Mesodermal cell (in vitro differentiated cells): ENCODE measurements at regions not wholly inside any gene's neighbourhood (a gene's known extent, or its start where the extent isn't known, plus 50 kb on each side); places are given as distances from the start of the nearest gene placed in this dataset.

Source experiments
- H3K27ac ChIP-seq: 2 replicates; pipeline ENCODE4 v1.7.0; 2013; ENCODE audit warnings: mild to moderate bottlenecking, low read depth, low read length, moderate library complexity; ENCODE audit not compliant: severe bottlenecking
- H3K36me3 ChIP-seq: 2 replicates; pipeline ENCODE4 v1.7.1; 2013; ENCODE audit warnings: mild to moderate bottlenecking, low read length, moderate library complexity; ENCODE audit not compliant: control insufficient read depth, insufficient read depth
- H3K4me1 ChIP-seq: one replicate; pipeline ENCODE4 v1.7.1; 2013; ENCODE audit warnings: mild to moderate bottlenecking, low read length; ENCODE audit not compliant: insufficient read depth, control insufficient read depth, poor library complexity, severe bottlenecking
- H3K4me3 ChIP-seq: 2 replicates; pipeline ENCODE4 v1.7.0; 2013; ENCODE audit warnings: low read length, control low read depth, mild to moderate bottlenecking; ENCODE audit not compliant: insufficient read depth, poor library complexity, severe bottlenecking; ENCODE audit errors: extremely low read depth
- H3K9me3 ChIP-seq: 2 replicates; pipeline ENCODE4 v1.7.1; 2013; ENCODE audit warnings: mild to moderate bottlenecking, low read length, moderate library complexity; ENCODE audit not compliant: control insufficient read depth
- WGBS, 2 experiments: methylation state at CpG; one replicate each; pipeline ENCODE4 v1.1.5; 2013; ENCODE audit warnings: missing lambda C conversion rate in 2 of 2; ENCODE audit not compliant: insufficient coverage in 2 of 2; 5-methylcytosine and 5-hydroxymethylcytosine counted together

DNA sequence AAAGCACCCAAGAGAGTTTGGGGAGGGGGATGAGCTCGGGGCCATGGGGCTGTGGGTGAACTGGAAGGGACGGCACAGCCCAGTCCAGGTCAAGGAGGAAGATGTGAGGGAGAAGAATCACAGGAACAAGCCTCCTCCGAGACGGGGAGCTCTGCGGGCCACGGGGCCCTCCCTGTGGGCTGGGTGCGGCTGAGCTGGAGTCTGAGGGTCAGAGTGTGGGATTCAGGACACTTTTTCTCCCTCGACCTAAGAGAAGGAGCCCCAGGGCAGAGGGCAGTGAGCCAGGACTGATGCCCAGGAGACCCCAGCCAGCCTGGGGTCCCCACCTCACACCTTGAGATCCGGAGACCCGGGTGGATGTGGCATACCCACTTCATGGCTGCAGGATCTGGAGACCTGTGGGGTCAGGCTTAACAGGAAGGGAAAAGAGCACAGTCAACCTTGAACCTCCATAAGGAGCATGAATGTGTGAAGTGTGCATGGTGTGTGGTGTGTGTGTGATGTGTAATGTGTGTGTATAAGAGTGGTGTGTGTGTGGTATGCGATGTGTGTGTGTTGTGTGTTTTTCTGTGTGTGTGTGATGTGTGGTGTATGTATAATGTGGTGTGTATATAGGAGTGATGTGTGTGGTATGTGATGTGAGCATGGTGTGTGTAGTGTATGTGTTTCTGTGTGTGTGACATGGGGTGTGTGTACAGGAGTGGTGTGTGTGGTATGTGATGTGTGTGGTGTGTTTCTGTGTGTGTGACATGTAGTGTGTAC is 504.6 kb downstream of the BRD1 start:
- no peaks in the 10 kb centered on the region for H3K9me3 ChIP-seq
- 79 to 85% methylated on average over 11 of the region's 11 CpGs for WGBS, 2 experiments
- no peak overlapping the region for H3K4me3 ChIP-seq
- no peaks in the 10 kb centered on the region for H3K36me3 ChIP-seq
- no peak overlapping the region for H3K27ac ChIP-seq
- H3K4me1 ChIP-seq, result no peaks in the 10 kb centered on the region

DNA sequence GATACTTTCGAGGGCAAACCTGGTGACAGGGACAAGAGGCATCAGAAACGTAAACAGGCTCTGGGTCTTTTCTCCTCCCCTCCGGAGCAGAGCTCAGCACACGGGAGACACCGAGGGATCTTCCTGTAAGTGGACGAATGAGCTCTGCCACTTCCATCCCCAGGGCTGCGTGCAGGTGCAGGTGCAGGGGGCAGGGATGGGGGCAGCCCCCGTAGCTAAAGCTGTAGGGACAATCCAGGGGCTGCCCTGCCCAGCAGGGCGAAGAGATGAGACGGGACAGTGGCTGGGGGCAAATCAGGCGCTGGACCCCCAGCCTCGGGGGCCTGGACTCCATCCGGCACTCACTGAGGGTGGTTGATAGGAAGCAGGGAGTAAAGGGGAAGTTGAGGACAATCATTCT is 505.4 kb downstream of the BRD1 start:
- Histone ChIP-seq H3K4me3 (no peak overlapping the region), H3K36me3 (no peaks in the 10 kb centered on the region), H3K27ac (no peak overlapping the region), H3K9me3 (no peaks in the 10 kb centered on the region), H3K4me1 (no peaks in the 10 kb centered on the region)
- WGBS, 2 experiments, result 91% methylated on average over 11 to 13 of the region's 13 CpGs

DNA sequence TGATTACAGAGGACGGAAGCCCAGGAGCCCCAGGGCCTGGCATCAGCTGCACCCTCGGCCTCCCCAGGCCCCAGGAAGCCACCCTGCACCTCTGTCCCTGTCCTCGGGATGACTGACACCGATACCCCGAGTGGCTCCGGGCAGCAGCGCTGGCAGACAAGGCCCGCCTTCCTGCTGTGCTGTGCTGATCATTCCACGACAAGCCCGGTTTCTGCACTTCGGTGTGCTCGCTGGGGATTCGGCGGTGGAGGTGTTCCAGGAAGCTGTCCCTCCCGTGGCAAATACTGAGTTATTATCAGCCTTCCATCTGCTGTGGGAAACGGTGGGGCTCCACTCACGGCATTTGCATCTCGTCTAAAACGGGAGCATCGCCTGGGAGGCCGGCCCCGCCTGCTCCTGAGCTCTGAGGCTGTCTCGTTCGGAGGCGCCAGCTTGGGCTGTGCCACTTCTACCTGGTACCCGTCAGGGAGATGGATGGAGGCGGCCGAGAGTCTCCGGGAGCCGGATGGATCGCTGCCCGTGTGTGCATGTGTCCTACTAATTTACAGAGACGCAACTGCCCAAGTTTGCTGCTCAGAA is 506.1 kb downstream of the BRD1 start:
- Histone ChIP-seq H3K4me3 (no peak overlapping the region), H3K36me3 (no peaks in the 10 kb centered on the region), H3K27ac (no peak overlapping the region), H3K4me1 (no peaks in the 10 kb centered on the region), H3K9me3 (no peaks in the 10 kb centered on the region)
- WGBS, 2 experiments, result 85% methylated on average over 33 of the region's 33 CpGs

DNA sequence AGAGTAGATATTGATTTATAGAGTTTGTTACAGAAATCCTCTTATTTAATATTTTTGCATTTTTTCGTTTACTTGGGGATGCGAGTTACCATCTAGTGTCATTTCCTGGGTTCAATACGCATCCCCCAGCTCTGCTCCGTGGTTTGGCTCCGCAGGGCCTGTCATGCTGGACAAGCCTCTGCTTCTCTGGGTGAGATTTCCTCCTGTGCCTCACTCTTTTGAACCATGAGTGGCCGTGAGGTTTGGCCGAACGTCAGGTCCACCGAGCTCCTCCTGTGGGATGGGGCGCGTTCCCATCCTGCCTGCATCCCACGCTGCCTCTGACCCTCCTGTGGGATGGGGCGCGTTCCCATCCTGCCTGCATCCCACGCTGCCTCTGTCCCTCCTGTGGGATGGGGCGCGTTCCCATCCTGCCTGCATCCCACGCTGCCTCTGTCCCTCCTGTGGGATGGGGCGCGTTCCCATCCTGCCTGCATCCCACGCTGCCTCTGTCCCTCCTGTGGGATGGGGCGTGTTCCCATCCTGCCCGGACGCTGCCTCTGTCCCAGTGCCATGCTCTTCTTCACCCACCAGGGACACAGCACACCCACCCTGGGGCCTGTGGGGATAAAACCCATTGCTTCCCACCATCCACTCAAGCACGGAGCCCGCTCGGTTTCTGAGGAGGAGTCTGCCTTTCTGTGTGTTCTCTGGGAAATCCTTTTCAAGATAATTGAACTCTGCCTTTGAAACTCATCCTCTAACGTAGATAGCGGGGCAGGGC is 506.8 kb downstream of the BRD1 start:
- Histone ChIP-seq H3K27ac (no peak overlapping the region), H3K4me1 (no peaks in the 10 kb centered on the region), H3K36me3 (no peaks in the 10 kb centered on the region), H3K4me3 (no peak overlapping the region), H3K9me3 (no peaks in the 10 kb centered on the region)
- 81 to 88% methylated on average over 6 to 13 of the region's 29 CpGs for WGBS, 2 experiments

DNA sequence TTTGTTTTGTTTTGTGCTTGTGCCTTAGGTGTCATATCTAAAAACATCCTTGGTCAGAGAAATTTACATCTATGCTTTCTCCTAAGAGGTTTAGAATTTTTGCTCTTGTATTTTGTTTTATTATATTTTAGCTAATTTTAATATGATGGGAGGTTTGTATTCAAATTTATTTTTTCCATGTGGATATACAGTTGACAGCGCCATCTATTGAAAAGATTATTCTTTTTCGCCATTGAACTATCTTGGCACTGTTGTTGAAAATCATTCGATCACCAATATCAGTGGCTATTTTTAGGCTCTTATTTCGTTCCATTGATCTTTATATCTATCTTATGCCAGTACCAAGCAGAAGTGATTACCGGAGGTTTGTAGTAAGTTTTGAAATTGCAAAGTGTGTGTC is 510.3 kb downstream of the BRD1 start:
- Histone ChIP-seq H3K4me1 (no peaks in the 10 kb centered on the region), H3K4me3 (no peak overlapping the region), H3K9me3 (no peaks in the 10 kb centered on the region), H3K36me3 (no peaks in the 10 kb centered on the region), H3K27ac (no peak overlapping the region)
- 50% methylated on average over 1 of the region's 5 CpGs; no CpG with 5 or more reads in 1 of the 2 experiments for WGBS, 2 experiments

DNA sequence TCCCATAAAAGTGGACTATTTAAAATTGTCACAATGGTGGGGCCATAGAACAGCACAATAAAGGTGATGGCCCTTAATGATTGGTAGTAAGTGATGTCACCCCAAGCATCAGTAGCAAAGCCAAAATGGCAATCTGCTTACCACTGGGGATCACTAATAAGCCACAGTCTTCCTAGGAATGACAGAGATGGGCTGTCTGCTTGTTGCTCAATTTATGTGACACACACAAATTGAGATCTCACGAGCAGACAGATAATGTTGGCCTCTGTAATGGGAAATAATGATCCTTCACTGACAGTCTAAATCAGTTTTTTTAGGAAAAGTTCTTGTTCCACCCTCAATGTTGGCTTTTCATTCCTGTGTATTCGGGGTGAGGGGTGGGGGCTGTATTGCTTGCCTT is 515.1 kb downstream of the BRD1 start:
- no peaks in the 10 kb centered on the region for H3K4me1 ChIP-seq
- no peaks in the 10 kb centered on the region for H3K36me3 ChIP-seq
- H3K9me3 ChIP-seq, result no peaks in the 10 kb centered on the region
- no peak overlapping the region for H3K27ac ChIP-seq
- no peak overlapping the region for H3K4me3 ChIP-seq
- 60% methylated on average over 1 of the region's 2 CpGs; no CpG with 5 or more reads in 1 of the 2 experiments for WGBS, 2 experiments

DNA sequence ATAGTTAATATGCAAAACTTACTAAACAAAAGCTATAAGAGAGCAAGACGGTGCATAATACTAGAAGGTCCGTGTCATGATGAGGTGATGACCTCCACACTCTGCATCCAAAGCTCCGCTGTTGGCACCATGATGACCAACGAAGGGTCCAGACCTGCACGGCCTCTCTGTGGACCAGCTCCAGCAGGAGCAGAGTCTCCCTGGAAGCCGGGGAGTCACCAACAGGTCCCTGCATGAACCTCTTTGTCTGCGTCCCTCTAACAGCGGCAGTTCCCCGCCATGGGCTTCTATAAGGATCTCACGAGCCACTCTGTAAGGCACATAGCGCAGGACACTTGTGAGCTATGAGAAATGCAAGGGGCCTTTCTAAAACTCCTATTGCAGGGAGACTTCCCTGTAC is 517.3 kb downstream of the BRD1 start:
- WGBS, 2 experiments, result 92 to 95% methylated on average over 9 to 11 of the region's 11 CpGs
- Histone ChIP-seq H3K9me3 (no peaks in the 10 kb centered on the region), H3K4me1 (no peaks in the 10 kb centered on the region), H3K4me3 (no peak overlapping the region), H3K36me3 (no peaks in the 10 kb centered on the region), H3K27ac (no peak overlapping the region)

DNA sequence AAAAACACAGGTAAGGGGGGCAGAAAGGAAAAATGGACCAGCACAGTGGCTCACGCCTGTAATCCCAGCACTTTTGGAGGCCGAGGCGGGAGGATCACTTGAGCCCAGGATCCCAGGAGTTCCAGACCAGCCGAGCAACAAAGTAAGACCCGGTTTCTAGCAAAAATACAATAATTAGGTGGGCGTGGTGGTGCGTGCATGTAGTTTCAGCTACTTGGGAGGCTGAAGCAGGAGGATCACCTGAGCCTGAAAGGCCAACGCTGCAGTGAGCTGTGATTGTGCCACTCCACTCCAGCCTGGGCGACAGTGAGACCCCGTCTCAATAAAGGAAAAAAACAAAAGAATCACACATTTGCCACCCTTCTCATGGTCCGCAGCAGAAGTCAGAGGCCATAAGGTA is 519.4 kb downstream of the BRD1 start:
- 88 to 97% methylated on average over 7 to 10 of the region's 11 CpGs for WGBS, 2 experiments
- Histone ChIP-seq H3K4me1 (no peaks in the 10 kb centered on the region), H3K9me3 (no peaks in the 10 kb centered on the region), H3K27ac (no peak overlapping the region), H3K36me3 (no peaks in the 10 kb centered on the region), H3K4me3 (no peak overlapping the region)

DNA sequence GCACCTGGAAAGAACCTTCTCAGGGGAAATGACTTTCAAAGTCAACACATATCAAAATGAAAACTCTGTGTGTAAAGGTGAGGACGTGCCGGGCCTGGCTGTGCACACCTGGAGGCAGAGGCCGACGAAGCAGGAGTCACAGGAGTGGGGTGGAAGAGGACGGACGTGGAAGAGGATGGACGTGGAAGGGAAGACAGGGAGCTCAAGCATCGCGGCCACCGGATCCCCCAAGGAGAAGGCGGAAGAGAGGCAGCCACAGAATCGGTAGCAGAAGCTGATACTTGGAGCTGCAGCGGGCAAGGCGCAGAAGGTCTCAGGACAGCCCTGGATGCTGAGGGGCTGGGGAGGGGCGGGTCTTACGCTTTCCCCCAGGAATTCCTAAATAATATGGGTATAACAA is 519.8 kb downstream of the BRD1 start:
- no peaks in the 10 kb centered on the region for H3K4me1 ChIP-seq
- H3K27ac ChIP-seq, result no peak overlapping the region
- no peaks in the 10 kb centered on the region for H3K9me3 ChIP-seq
- no peaks in the 10 kb centered on the region for H3K36me3 ChIP-seq
- 95 to 97% methylated on average over 11 to 16 of the region's 16 CpGs for WGBS, 2 experiments
- H3K4me3 ChIP-seq, result no peak overlapping the region

DNA sequence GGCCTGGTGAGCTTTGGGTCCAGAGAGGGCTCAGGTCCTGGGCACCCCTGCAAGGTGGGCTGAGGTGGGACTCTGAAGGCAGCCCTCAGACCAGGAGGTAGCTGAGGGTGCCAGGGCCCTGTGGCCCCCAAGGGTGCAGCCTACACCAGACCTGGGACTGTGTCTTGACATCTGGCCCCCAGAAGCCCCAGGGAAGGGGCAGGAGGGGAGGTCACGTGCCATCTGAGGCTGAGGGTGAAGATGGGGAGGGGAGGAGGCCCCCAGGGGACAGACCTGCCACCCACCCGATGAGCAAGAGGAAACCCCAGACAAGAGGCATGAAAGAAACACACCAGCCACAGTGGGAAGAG is 520.2 kb downstream of the BRD1 start:
- WGBS, 2 experiments, result 72% methylated on average over 2 of the region's 2 CpGs; no CpG with 5 or more reads in 1 of the 2 experiments
- Histone ChIP-seq H3K27ac (no peak overlapping the region), H3K9me3 (no peaks in the 10 kb centered on the region), H3K4me3 (no peak overlapping the region), H3K4me1 (no peaks in the 10 kb centered on the region), H3K36me3 (no peaks in the 10 kb centered on the region)
